SK-N-DZ (cell line): ENCODE measurements at regions not wholly inside any gene's neighbourhood (a gene's known extent, or its start where the extent isn't known, plus 50 kb on each side); places are given as distances from the start of the nearest gene placed in this dataset.
A peak's percentile ranks its signal among the peaks of the same experiment; 100 is the strongest.

Experiments used
- DNase-seq: peaks from one replicate; pipeline ENCODE4 v3.0.0-alpha.2; 2015; ENCODE audit warnings: low spot score

GRCh38 chr20:40769677-40770285 is 80.7 kb upstream of the MAFB start:
- no peak for DNase-seq

GRCh38 chr20:40770564-40771307 is 81.7 kb upstream of the MAFB start:
- no peak for DNase-seq

GRCh38 chr20:40771308-40771610 is 82.2 kb upstream of the MAFB start:
- no peak for DNase-seq

- no peak for DNase-seq
Measured at GRCh38 chr20:40771848-40772511, 82.9 kb upstream of the MAFB start.

- no peak for DNase-seq
Measured at GRCh38 chr20:40773376-40773775, 84.3 kb upstream of the MAFB start.

GRCh38 chr20:40774252-40774651 is 85.2 kb upstream of the MAFB start:
- no peak for DNase-seq

GRCh38 chr20:40775561-40776146 is 86.6 kb upstream of the MAFB start:
- DNase-seq = no peak

GRCh38 chr20:40776466-40777457 is 87.7 kb upstream of the MAFB start:
- DNase-seq = no peak

GRCh38 chr20:40777653-40778052 is 88.6 kb upstream of the MAFB start:
- DNase-seq = no peak

- no peak for DNase-seq
Measured at GRCh38 chr20:40778894-40779496, 90.0 kb upstream of the MAFB start.

GRCh38 chr20:40781327-40782042 is 92.4 kb upstream of the MAFB start:
- DNase-seq = peak; percentile 23

- no peak for DNase-seq
Measured at GRCh38 chr20:40782043-40782368, 93.0 kb upstream of the MAFB start.

GRCh38 chr20:40785346-40785745 is 96.3 kb upstream of the MAFB start:
- DNase-seq = no peak

GRCh38 chr20:40786336-40786735 is 97.3 kb upstream of the MAFB start:
- DNase-seq = no peak

- DNase-seq = no peak
Measured at GRCh38 chr20:40787941-40788340, 98.9 kb upstream of the MAFB start.

GRCh38 chr20:40797425-40797824 is 108.4 kb upstream of the MAFB start:
- DNase-seq = peak; percentile 43

- DNase-seq = no peak
Measured at GRCh38 chr20:40798066-40798465, 109.0 kb upstream of the MAFB start.

- no peak for DNase-seq
Measured at GRCh38 chr20:40802886-40803285, 113.8 kb upstream of the MAFB start.

- no peak for DNase-seq
Measured at GRCh38 chr20:40803381-40803780, 114.3 kb upstream of the MAFB start.

GRCh38 chr20:40805592-40805991 is 116.6 kb upstream of the MAFB start:
- DNase-seq = no peak
